B cell (primary cell): ENCODE measurements at regions not wholly inside any gene's neighbourhood (a gene's known extent, or its start where the extent isn't known, plus 50 kb on each side); places are given as distances from the start of the nearest gene placed in this dataset.

ENCODE experiments used
- CTCF ChIP-seq: fragments of 200-600 bp; IDR thresholded peaks from one replicate; pipeline ENCODE4 v1.8.0; 2022; ENCODE audit warnings: antibody characterized with exemption, mild to moderate bottlenecking
- EZH2 ChIP-seq: IDR thresholded peaks from 2 replicates; pipeline ENCODE4 v1.6.1; 2012; ENCODE audit warnings: borderline replicate concordance, low read depth, mild to moderate bottlenecking, moderate library complexity, low read length; ENCODE audit not compliant: insufficient read depth, poor library complexity, severe bottlenecking

DNA sequence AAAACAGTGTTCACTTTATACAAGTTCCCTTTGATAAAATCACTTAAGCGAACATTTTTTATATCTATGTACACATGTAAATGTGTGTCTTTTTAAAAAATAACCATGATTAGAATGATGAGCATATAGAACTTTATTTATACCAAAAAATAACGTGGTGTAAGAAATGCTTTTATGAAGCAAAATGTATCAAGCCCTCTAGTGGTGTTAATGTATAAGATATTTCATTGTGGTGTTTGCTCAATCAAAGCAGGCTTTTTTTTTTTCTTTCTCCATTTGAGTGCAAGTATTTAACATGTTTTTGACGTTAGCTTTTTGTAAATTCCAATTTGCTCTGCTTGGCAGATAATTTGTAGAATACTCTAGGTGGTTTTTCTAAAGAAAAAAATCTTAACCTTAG lies 2092.4 kb upstream of the TENM3 start:
- peak; percentile 25 for TF ChIP-seq CTCF
- no peak for TF ChIP-seq EZH2
